ENCODE measurements at regions not wholly inside any gene's neighbourhood (a gene's known extent, or its start where the extent isn't known, plus 50 kb on each side); places are given as distances from the start of the nearest gene placed in this dataset.

DNA sequence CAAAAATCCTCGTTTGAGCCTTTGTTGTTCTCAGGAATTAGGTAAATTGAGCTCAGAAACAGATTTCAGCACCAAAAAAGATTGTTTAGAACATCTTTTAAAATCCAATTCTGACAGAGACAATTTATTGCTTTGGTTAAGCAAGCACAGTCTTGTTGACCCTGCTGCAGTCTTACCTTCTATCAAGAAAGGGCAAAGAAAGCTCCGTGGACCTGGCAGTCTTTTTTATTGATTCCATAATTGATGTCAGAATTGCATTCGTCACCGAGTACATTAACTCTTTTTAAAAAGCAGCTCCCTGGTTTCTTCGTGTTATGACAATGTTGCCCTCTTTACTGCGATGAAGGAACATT, 334.8 kb downstream of the FGFR2 start:
- TF ChIP-seq, protein P1, sequence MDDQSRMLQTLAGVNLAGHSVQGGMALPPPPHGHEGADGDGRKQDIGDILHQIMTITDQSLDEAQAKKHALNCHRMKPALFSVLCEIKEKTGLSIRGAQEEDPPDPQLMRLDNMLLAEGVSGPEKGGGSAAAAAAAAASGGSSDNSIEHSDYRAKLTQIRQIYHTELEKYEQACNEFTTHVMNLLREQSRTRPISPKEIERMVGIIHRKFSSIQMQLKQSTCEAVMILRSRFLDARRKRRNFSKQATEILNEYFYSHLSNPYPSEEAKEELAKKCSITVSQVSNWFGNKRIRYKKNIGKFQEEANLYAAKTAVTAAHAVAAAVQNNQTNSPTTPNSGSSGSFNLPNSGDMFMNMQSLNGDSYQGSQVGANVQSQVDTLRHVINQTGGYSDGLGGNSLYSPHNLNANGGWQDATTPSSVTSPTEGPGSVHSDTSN (IDR thresholded peaks at IDR 0.05): no peak
- TF ChIP-seq, protein P2, sequence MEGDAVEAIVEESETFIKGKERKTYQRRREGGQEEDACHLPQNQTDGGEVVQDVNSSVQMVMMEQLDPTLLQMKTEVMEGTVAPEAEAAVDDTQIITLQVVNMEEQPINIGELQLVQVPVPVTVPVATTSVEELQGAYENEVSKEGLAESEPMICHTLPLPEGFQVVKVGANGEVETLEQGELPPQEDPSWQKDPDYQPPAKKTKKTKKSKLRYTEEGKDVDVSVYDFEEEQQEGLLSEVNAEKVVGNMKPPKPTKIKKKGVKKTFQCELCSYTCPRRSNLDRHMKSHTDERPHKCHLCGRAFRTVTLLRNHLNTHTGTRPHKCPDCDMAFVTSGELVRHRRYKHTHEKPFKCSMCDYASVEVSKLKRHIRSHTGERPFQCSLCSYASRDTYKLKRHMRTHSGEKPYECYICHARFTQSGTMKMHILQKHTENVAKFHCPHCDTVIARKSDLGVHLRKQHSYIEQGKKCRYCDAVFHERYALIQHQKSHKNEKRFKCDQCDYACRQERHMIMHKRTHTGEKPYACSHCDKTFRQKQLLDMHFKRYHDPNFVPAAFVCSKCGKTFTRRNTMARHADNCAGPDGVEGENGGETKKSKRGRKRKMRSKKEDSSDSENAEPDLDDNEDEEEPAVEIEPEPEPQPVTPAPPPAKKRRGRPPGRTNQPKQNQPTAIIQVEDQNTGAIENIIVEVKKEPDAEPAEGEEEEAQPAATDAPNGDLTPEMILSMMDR (IDR thresholded peaks at IDR 0.05): no peak
- TF ChIP-seq SMC3 (IDR thresholded peaks at IDR 0.05; ENCODE audit: low read depth, low read length) (no peak), TEAD4 (IDR thresholded peaks at IDR 0.05; ENCODE audit: borderline replicate concordance, insufficient read depth) (no peak), JUND (IDR thresholded peaks at IDR 0.05) (no peak), SIN3A (IDR thresholded peaks at IDR 0.05; ENCODE audit: borderline replicate concordance, low read depth, low read length) (no peak), POLR2AphosphoS5 (IDR thresholded peaks at IDR 0.05; ENCODE audit: low read depth, low read length) (no peak), RFX5 (IDR thresholded peaks at IDR 0.05; ENCODE audit: low read length) (no peak), TAF1 (IDR thresholded peaks at IDR 0.05; ENCODE audit: borderline replicate concordance, low read depth, low read length) (no peak), ELF1 (IDR thresholded peaks at IDR 0.05) (no peak), FOXJ3 (CRISPR knock-in tag; IDR thresholded peaks at IDR 0.05) (no peak), GABPA (IDR thresholded peaks at IDR 0.05; ENCODE audit: low read depth) (no peak), EP300 (IDR thresholded peaks at IDR 0.05; ENCODE audit: borderline replicate concordance in 1 of 2, low read depth in 1 of 2, low read length in 1 of 2) (no peak), FOXM1 (IDR thresholded peaks at IDR 0.05; ENCODE audit: low read depth) (no peak)

All from SK-N-SH (cell line).